ENCODE measurements at regions not wholly inside any gene's neighbourhood (a gene's known extent, or its start where the extent isn't known, plus 50 kb on each side); places are given as distances from the start of the nearest gene placed in this dataset.
A peak's percentile ranks its signal among the peaks of the same experiment; 100 is the strongest.

GRCh38 chr4:123812066-123812390 is 415.4 kb downstream of the SPRY1 start:
- Histone ChIP-seq H3K9ac (ENCODE audit: low read length) (peak overlapping the region; percentile 55), H3K9me3 (ENCODE audit: control extremely low read depth in 1 of 3, control insufficient read depth in 2 of 3, insufficient read depth in 1 of 3, low read length in 2 of 3) (no peaks in the 10 kb centered on the region), H3K4me3 (ENCODE audit: control extremely low read depth in 1 of 5, extremely low read depth in 1 of 5, insufficient read depth in 1 of 5, low read depth in 2 of 5, low read length in 4 of 5) (peak overlapping the region; percentile 14 to 34 (median 21)), H3K36me3 (replicated peaks in 1 of 2; ENCODE audit: control extremely low read depth in 1 of 2, control insufficient read depth in 1 of 2, extremely low read depth in 1 of 2, insufficient read depth in 2 of 2, low read length in 1 of 2) (no peaks in the 10 kb centered on the region), H3K27ac (ENCODE audit: low read length in 2 of 2) (peak overlapping the region; percentile 14 to 53), H3K79me2 (ENCODE audit: control insufficient read depth, insufficient read depth, low read length) (no peaks in the 10 kb centered on the region), H3K4me1 (ENCODE audit: control insufficient read depth in 2 of 2, insufficient read depth in 2 of 2, low read length in 2 of 2) (peaks cover 6 to 11% of the 10 kb centered on the region in 2 donors), H3K4me2 (replicated peaks; ENCODE audit: low read depth, low read length, poor library complexity, severe bottlenecking) (peak overlapping the region; percentile 73), H3K27me3 (replicated peaks in 1 of 4; ENCODE audit: control extremely low read depth in 1 of 4, control insufficient read depth in 3 of 4, insufficient read depth in 4 of 4, low read length in 3 of 4) (no peaks in the 10 kb centered on the region), H4K20me1 (ENCODE audit: control insufficient read depth, insufficient read depth, low read length, poor library complexity, severe bottlenecking) (no peaks in the 10 kb centered on the region), H2AFZ (ENCODE audit: insufficient read depth, low read depth, low read length, poor library complexity, severe bottlenecking) (peak overlapping the region; percentile 70)
- DNase-seq (no peak), ATAC-seq (ENCODE audit: low read depth) (no peak)
- ChIA-PET CTCF (no interaction called here), POLR2A (no interaction called here)
- intact Hi-C loops (cut with micrococcal nuclease) = no loop called here
- peak overlapping the region; percentile 28 for H3K27ac Mint-ChIP-seq
- no CpG with 5 or more reads among the region's 3 CpGs for WGBS (ENCODE audit: insufficient coverage)
- H3K4me3 Mint-ChIP-seq = peak overlapping the region; percentile 78
- no peaks in the 10 kb centered on the region for H3K27me3 Mint-ChIP-seq
- TF ChIP-seq EZH2 (IDR thresholded peaks at IDR 0.05; ENCODE audit: borderline replicate concordance, insufficient read depth, low read depth, low read length, poor library complexity, severe bottlenecking) = no peak
- no peak for TF ChIP-seq CTCF (IDR thresholded peaks at IDR 0.05)
- peaks cover 7% of the 10 kb centered on the region for H3K4me1 Mint-ChIP-seq
- H3K9me3 Mint-ChIP-seq (ENCODE audit: insufficient read depth) = no peaks in the 10 kb centered on the region

- ChIA-PET CTCF (no interaction called here), POLR2A (no interaction called here)
- peaks cover 8% of the 10 kb centered on the region for H3K4me1 Mint-ChIP-seq
- WGBS (ENCODE audit: insufficient coverage) = 92% methylated on average over 2 of the region's 2 CpGs
- no peak overlapping the region for H3K4me3 Mint-ChIP-seq
- no peak for DNase-seq
- no peaks in the 10 kb centered on the region for H3K79me2 ChIP-seq (ENCODE audit: control insufficient read depth, insufficient read depth, low read length)
- no peak overlapping the region for H3K27ac ChIP-seq (ENCODE audit: low read length in 2 of 2)
- TF ChIP-seq EZH2 (IDR thresholded peaks at IDR 0.05; ENCODE audit: borderline replicate concordance, insufficient read depth, low read depth, low read length, poor library complexity, severe bottlenecking) (no peak), CTCF (IDR thresholded peaks at IDR 0.05) (no peak)
- H3K27me3 Mint-ChIP-seq = no peaks in the 10 kb centered on the region
- intact Hi-C loops (cut with micrococcal nuclease) = no loop called here
- ATAC-seq (ENCODE audit: low read depth) = no peak
- H3K9ac ChIP-seq (ENCODE audit: low read length) = no peak overlapping the region
- H3K4me1 ChIP-seq (ENCODE audit: control insufficient read depth in 2 of 2, insufficient read depth in 2 of 2, low read length in 2 of 2) = peaks cover 6 to 11% of the 10 kb centered on the region in 2 donors
- no peak overlapping the region for H3K4me3 ChIP-seq (ENCODE audit: control extremely low read depth in 1 of 5, extremely low read depth in 1 of 5, insufficient read depth in 1 of 5, low read depth in 2 of 5, low read length in 4 of 5)
- no peaks in the 10 kb centered on the region for H3K9me3 ChIP-seq (ENCODE audit: control extremely low read depth in 1 of 3, control insufficient read depth in 2 of 3, insufficient read depth in 1 of 3, low read length in 2 of 3)
- H3K27me3 ChIP-seq (replicated peaks in 1 of 4; ENCODE audit: control extremely low read depth in 1 of 4, control insufficient read depth in 3 of 4, insufficient read depth in 4 of 4, low read length in 3 of 4) = no peaks in the 10 kb centered on the region
- no peaks in the 10 kb centered on the region for H3K36me3 ChIP-seq (replicated peaks in 1 of 2; ENCODE audit: control extremely low read depth in 1 of 2, control insufficient read depth in 1 of 2, extremely low read depth in 1 of 2, insufficient read depth in 2 of 2, low read length in 1 of 2)
- no peak overlapping the region for H3K27ac Mint-ChIP-seq
- H2AFZ ChIP-seq (ENCODE audit: insufficient read depth, low read depth, low read length, poor library complexity, severe bottlenecking) = no peak overlapping the region
- no peaks in the 10 kb centered on the region for H3K9me3 Mint-ChIP-seq (ENCODE audit: insufficient read depth)
- H4K20me1 ChIP-seq (ENCODE audit: control insufficient read depth, insufficient read depth, low read length, poor library complexity, severe bottlenecking) = no peaks in the 10 kb centered on the region
- no peak overlapping the region for H3K4me2 ChIP-seq (replicated peaks; ENCODE audit: low read depth, low read length, poor library complexity, severe bottlenecking)
Observed at GRCh38 chr4:123813901-123814300, 417.3 kb downstream of the SPRY1 start.

All from B cell (primary cell).